ENCODE measurements at regions not wholly inside any gene's neighbourhood (a gene's known extent, or its start where the extent isn't known, plus 50 kb on each side); places are given as distances from the start of the nearest gene placed in this dataset.
A peak's percentile ranks its signal among the peaks of the same experiment; 100 is the strongest.

GRCh38 chr12:118611770-118612169 is 235.4 kb downstream of the SUDS3 start:
- no peak for DNase-seq

GRCh38 chr12:118617611-118618450 is 241.5 kb downstream of the SUDS3 start:
- no peak for DNase-seq

GRCh38 chr12:118618695-118619094 is 242.3 kb downstream of the SUDS3 start:
- no peak for DNase-seq

- DNase-seq: no peak
These were observed 248.8 kb downstream of the SUDS3 start for GRCh38 chr12:118625050-118625675.

GRCh38 chr12:118633071-118633470 is 256.7 kb downstream of the SUDS3 start:
- no peak for DNase-seq

GRCh38 chr12:118635276-118635675 is 258.9 kb downstream of the SUDS3 start:
- DNase-seq: no peak

- DNase-seq: no peak
These were observed 261.5 kb downstream of the SUDS3 start for GRCh38 chr12:118637767-118638370.

GRCh38 chr12:118641249-118641648 is 264.9 kb downstream of the SUDS3 start:
- no peak for DNase-seq

GRCh38 chr12:118645219-118645618 is 268.9 kb downstream of the SUDS3 start:
- DNase-seq: no peak

GRCh38 chr12:118649765-118650585 is 273.6 kb downstream of the SUDS3 start:
- DNase-seq: no peak

- no peak for DNase-seq
These were observed 274.2 kb downstream of the SUDS3 start for GRCh38 chr12:118650586-118650960.

- DNase-seq: no peak
These were observed 275.1 kb downstream of the SUDS3 start for GRCh38 chr12:118651487-118651886.

- DNase-seq: no peak
These were observed 279.2 kb downstream of the SUDS3 start for GRCh38 chr12:118655588-118655987.

GRCh38 chr12:118680356-118680963 is 300.9 kb upstream of the SRRM4 start:
- no peak for DNase-seq

- no peak for DNase-seq
These were observed 298.7 kb upstream of the SRRM4 start for GRCh38 chr12:118682656-118683055.

GRCh38 chr12:118685983-118686607 is 295.2 kb upstream of the SRRM4 start:
- DNase-seq: no peak

- no peak for DNase-seq
These were observed 291.5 kb upstream of the SRRM4 start for GRCh38 chr12:118689793-118690192.

- DNase-seq: no peak
These were observed 290.8 kb upstream of the SRRM4 start for GRCh38 chr12:118690506-118690905.

- DNase-seq: no peak
These were observed 287.1 kb upstream of the SRRM4 start for GRCh38 chr12:118694128-118694775.

GRCh38 chr12:118704527-118705241 is 276.7 kb upstream of the SRRM4 start:
- DNase-seq: peak; percentile 44

- no peak for DNase-seq
These were observed 274.9 kb upstream of the SRRM4 start for GRCh38 chr12:118706437-118706836.

Data from NCI-H1105 treated with DMSO at 0.1 percent for 48 hours (cell line).